NCI-H2081 (cell line): ENCODE measurements at regions not wholly inside any gene's neighbourhood (a gene's known extent, or its start where the extent isn't known, plus 50 kb on each side); places are given as distances from the start of the nearest gene placed in this dataset.
"Not testable (repeated sequence)": the region's sequence is repeated elsewhere in the genome, so short reads cannot be mapped to it uniquely, and the experiment has no call there.

Experiments used
- DNase-seq, 2 experiments: peaks; one replicate each; lab custom pipeline; 2025; lab: John Stamatoyannopoulos, UW

GRCh38 chr7:46755120-46756034 lies 826.5 kb downstream of the TNS3 start:
- no peak for DNase-seq

GRCh38 chr7:46754140-46754720 lies 827.7 kb downstream of the TNS3 start:
- no peak for DNase-seq

- no peak for DNase-seq
Measured at GRCh38 chr7:46753662-46754061, 828.2 kb downstream of the TNS3 start.

- no peak for DNase-seq
Measured at GRCh38 chr7:46752881-46753366, 829.0 kb downstream of the TNS3 start.

GRCh38 chr7:46751927-46752723 lies 829.8 kb downstream of the TNS3 start:
- not testable (repeated sequence) for DNase-seq

- DNase-seq = no peak
Measured at GRCh38 chr7:46751471-46751870, 830.4 kb upstream of the IGFBP3 start.

GRCh38 chr7:46750321-46750865 lies 829.3 kb upstream of the IGFBP3 start:
- DNase-seq = no peak

- no peak for DNase-seq
Measured at GRCh38 chr7:46747869-46748576, 827.0 kb upstream of the IGFBP3 start.

- no peak for DNase-seq
Measured at GRCh38 chr7:46746695-46747687, 825.9 kb upstream of the IGFBP3 start.

- no peak for DNase-seq
Measured at GRCh38 chr7:46745707-46746090, 824.6 kb upstream of the IGFBP3 start.

GRCh38 chr7:46744957-46745706 lies 824.1 kb upstream of the IGFBP3 start:
- DNase-seq = no peak

- DNase-seq = no peak
Measured at GRCh38 chr7:46742601-46743000, 821.5 kb upstream of the IGFBP3 start.

GRCh38 chr7:46741938-46742540 lies 821.0 kb upstream of the IGFBP3 start:
- no peak for DNase-seq

GRCh38 chr7:46741181-46741580 lies 820.1 kb upstream of the IGFBP3 start:
- DNase-seq = no peak

- no peak for DNase-seq
Measured at GRCh38 chr7:46739518-46740234, 818.6 kb upstream of the IGFBP3 start.

- no peak for DNase-seq
Measured at GRCh38 chr7:46738796-46739195, 817.7 kb upstream of the IGFBP3 start.

GRCh38 chr7:46738165-46738564 lies 817.1 kb upstream of the IGFBP3 start:
- no peak for DNase-seq

GRCh38 chr7:46725838-46726237 lies 804.8 kb upstream of the IGFBP3 start:
- DNase-seq = no peak
